Kidney epithelial cell (primary cell): ENCODE measurements at regions not wholly inside any gene's neighbourhood (a gene's known extent, or its start where the extent isn't known, plus 50 kb on each side); places are given as distances from the start of the nearest gene placed in this dataset.

ENCODE experiments used
- DNase-seq: peaks from one replicate; pipeline ENCODE4 v3.0.0-alpha.2; 2010; ENCODE audit warnings: low read depth
- H3K27me3 ChIP-seq: 2 replicates; pipeline ENCODE4 v1.6.0; 2011; ENCODE audit warnings: low read length; ENCODE audit not compliant: control insufficient read depth, insufficient read depth
- H3K36me3 ChIP-seq: 2 replicates; pipeline ENCODE4 v1.5.1; 2011; ENCODE audit warnings: low read length; ENCODE audit not compliant: control insufficient read depth, insufficient read depth
- H3K4me3 ChIP-seq: 2 replicates; pipeline ENCODE4 v1.5.1; 2011; ENCODE audit warnings: low read depth, mild to moderate bottlenecking, control low read depth, low read length
- CTCF ChIP-seq: IDR thresholded peaks from 2 replicates; pipeline ENCODE4 v1.5.1; 2011; ENCODE audit warnings: mild to moderate bottlenecking, moderate library complexity, low read length, control low read depth, inconsistent platforms; ENCODE audit not compliant: insufficient read depth, poor library complexity, severe bottlenecking

- Histone ChIP-seq H3K27me3 (no peaks in the 10 kb centered on the region), H3K36me3 (no peaks in the 10 kb centered on the region), H3K4me3 (no peak overlapping the region)
- no peak for DNase-seq
- TF ChIP-seq CTCF, result no peak
Observed at GRCh38 chr4:144873226-144873990, 224.6 kb downstream of the ANAPC10 start.

GRCh38 chr4:144894573-144894972 lies 203.4 kb downstream of the ANAPC10 start:
- Histone ChIP-seq H3K27me3 (no peaks in the 10 kb centered on the region), H3K36me3 (no peaks in the 10 kb centered on the region), H3K4me3 (no peak overlapping the region)
- no peak for TF ChIP-seq CTCF
- DNase-seq, result peak; percentile 16

- no peaks in the 10 kb centered on the region for H3K36me3 ChIP-seq
- DNase-seq, result no peak
- no peak overlapping the region for H3K4me3 ChIP-seq
- no peak for TF ChIP-seq CTCF
- H3K27me3 ChIP-seq, result no peaks in the 10 kb centered on the region
Observed at GRCh38 chr4:144899393-144899792, 198.6 kb downstream of the ANAPC10 start.

- no peak for TF ChIP-seq CTCF
- no peak for DNase-seq
- Histone ChIP-seq H3K27me3 (no peaks in the 10 kb centered on the region), H3K36me3 (no peaks in the 10 kb centered on the region), H3K4me3 (no peak overlapping the region)
Observed at GRCh38 chr4:144901141-144901540, 196.9 kb downstream of the ANAPC10 start.

- no peak for TF ChIP-seq CTCF
- Histone ChIP-seq H3K4me3 (no peak overlapping the region), H3K27me3 (no peaks in the 10 kb centered on the region), H3K36me3 (no peaks in the 10 kb centered on the region)
- DNase-seq, result no peak
Observed at GRCh38 chr4:144902614-144903013, 195.4 kb downstream of the ANAPC10 start.
